GM21576 (cell line): ENCODE measurements at regions not wholly inside any gene's neighbourhood (a gene's known extent, or its start where the extent isn't known, plus 50 kb on each side); places are given as distances from the start of the nearest gene placed in this dataset.
A peak's percentile ranks its signal among the peaks of the same experiment; 100 is the strongest.

ENCODE experiments used
- ATAC-seq: cut with Tn5 transposase; IDR thresholded peaks from one replicate; pipeline ENCODE4 v1.9.1; 2021; ENCODE audit warnings: mild to moderate bottlenecking, moderate library complexity; ENCODE audit not compliant: unreplicated experiment

DNA sequence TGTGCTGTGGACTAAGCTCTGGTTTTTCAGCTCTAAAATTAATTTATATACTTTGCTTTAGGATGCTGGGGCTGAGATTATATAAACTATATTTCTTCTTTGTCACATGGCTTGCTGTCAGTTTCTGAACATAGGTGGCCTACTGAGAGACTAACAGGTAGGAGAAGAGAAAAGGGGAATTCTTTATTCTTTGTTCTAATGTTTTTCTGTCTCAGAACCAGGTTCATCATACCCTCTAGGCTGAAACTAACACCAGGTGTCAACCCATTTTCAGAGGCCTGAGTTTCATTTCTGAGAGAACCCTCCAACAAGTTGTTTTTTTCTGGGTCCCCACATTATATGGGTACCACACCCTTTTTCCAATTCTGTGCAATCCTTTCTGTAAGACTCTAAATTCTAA, 843.6 kb downstream of the TRIB2 start:
- ATAC-seq: peak; percentile 72

DNA sequence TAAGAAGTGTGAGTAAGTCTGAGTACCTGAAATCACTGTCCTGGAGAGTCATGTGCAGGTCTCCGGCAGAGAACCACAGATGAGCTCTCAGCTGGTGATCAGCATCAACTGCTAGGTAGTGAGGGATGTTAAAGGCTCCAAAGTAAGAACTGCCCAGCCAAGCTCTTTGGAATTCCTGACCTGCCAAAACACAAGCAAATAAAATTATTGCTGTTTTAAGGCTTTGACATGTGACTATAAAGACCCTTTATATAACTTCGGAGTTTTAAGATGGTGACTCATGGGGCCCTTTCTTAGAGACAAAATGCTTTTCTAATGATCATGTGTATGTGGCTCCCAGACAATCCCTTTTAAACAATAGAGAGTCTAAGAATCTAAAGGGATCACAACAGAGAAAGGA, 855.7 kb downstream of the TRIB2 start:
- ATAC-seq: no peak

DNA sequence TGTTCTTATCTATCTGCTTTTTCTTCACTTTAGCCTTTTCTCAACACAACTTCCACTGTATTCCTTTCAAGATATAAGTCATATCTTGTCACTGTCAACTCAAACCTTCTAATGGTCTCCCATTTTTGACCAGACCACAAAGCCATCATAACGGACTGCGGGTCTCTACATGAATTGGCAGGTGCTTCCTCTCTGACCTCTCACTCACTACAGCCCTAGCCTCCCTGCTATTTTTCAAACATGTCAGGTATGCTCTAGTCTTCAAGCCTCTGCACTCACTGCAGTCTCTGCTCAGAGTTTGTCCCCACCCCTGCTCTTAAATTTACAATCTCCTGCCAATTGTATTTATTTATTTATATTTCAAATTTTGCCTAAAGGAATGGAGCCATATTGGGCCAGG, 858.1 kb downstream of the TRIB2 start:
- no peak for ATAC-seq

DNA sequence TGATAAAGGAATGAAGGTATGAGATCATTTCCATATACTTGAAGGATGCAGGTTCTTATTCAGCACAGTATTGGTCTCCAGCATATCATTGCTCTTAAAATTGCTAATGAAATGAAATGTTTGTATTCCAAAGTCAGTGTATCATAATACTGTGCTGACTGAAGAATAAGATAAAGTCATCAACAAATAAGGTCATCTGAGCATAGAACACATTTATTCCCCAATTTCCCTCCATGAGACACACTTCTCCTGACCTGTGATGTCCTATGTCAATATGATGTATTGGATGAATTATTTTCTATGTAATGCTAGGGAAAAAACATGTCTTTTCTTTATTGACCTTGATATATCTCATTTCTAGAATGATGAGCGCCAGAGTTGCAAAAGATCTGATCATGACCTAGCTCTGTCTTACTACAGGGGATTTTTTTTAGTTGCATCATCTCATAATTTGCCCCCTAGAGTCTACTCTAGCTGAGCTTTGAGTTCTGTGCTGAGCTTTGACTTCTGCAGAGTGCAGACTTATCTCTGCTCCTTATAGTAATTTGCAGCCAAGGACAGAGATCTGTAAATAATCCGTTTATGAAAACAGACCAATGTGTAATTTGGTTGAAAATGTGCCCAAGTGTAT, 859.8 kb downstream of the TRIB2 start:
- no peak for ATAC-seq

DNA sequence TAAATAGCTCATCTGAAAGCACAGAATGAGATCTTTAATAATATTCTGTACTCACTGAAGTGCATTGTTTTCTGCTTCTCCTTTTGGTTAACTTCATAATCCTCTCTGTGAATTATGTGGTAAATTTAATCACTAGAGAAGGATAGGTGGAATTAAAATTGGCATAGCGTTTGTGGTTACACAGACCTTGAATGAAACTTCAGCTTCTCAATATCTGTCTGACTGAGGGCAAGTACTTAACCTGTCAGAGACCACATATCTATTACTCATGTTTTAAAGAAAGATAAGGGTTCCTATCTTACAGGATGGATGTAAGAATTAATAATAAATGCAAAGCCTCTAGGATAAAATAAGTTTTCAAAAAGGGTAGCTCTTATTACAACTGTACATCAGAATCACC, 861.8 kb downstream of the TRIB2 start:
- ATAC-seq: no peak

DNA sequence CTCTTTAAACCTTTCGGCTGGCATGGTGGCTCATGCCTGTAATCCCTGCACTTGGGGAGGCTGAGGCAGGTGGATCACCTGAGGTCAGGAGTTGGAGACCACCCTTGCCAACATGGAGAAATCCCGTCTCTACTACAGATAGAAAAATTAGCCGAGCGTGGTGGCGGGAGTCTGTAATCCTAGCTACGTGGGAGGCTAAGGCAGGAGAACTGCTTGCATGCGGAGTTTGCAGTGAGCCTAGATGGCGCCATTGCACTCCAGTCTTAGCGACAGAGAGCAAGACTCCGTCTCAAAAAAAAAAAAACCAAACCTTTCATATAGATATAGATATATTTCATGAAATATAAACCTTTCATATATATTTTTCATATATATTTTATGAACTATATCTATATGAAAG, 864.7 kb downstream of the TRIB2 start:
- no peak for ATAC-seq

DNA sequence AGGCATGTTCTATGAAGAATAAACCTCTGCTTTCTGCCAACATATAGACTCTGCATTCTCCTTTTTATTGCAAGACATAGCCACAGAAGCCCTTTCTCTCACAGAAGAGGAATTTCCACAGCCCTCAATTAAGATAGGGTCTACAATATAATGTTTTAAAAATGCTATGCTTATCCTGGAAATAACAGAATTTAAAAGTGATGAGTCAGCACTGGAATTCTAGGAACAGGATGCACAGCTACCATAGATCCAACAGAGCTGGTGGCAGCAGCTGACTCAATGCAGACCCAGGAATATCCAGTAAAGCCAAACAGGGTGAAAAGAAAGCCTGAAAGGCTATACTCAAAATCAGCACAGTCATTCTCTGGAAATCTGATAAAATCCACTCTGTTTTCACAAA, 866.9 kb downstream of the TRIB2 start:
- ATAC-seq: no peak

DNA sequence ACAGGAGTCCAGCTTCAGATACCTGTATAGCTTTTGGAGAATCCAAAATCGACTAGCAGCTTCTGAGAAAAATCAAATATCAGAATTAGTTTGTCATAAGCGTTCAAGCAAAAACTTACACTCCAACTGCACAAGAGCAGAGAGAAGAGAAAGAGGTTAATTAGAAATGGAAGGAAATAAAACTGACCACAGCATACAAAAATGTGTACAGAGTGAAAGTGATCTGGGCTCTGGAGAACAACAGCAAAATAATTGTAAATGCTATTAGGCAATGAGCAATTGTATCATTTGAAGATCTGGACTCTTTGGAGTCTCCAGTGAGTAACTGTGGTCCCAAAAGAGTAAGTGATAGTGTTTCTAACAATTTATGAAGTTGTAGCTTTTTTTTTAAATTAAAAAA, 867.3 kb downstream of the TRIB2 start:
- ATAC-seq: no peak

DNA sequence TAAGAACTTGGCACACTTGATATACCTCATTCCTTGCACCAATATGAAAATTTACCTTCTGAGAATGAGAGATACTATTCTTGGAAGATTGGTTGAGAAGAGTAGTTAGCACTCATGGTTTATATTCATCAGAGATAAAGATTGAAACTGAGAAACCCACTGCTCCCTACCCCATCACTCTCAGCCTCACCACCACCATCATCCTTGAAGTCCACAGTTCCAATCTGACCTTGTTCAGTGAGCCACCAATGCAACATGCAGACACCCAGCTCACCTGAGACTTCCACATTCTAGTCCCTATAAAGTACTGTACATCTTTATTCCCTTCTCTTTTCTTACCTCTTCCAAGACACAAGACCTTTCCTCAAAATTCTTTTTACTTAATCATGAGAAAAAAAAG, 869.0 kb downstream of the TRIB2 start:
- ATAC-seq: no peak

DNA sequence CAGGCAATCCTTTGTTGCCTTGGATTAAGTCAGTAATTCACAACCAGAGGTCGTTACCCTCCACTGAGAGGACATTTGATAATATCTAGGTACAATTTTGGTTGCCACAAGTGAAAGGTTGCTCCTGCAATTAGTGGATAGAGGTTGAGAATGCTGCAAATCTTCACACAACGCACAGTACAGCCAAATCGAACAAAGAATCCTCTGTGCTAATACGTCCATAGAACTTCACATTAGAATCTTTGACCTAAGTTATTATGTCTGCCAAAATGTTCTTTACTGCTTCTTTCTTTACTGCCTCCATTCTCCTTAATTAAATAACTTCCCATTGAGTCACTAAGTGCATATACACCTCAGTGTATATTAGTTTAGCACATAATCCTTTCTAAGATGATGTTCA, 879.5 kb downstream of the TRIB2 start:
- ATAC-seq: no peak

DNA sequence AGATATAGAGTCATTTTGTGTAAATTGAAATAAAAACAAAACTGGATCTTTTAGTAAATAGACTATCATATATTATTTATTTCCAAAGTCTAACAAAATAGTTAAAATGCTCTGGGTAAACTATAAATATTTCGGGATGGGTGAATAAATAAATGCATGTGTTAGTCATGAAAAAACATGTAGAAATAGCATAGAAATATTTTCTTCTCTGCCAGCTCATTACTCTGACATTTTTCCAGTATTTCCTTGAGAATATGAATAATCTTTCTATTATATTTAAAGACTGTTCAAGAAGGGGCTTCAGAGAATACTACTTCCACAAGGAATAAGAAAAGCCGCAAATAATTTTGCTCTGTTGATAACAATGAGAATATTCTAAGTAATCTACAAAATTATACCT, 880.4 kb downstream of the TRIB2 start:
- no peak for ATAC-seq

DNA sequence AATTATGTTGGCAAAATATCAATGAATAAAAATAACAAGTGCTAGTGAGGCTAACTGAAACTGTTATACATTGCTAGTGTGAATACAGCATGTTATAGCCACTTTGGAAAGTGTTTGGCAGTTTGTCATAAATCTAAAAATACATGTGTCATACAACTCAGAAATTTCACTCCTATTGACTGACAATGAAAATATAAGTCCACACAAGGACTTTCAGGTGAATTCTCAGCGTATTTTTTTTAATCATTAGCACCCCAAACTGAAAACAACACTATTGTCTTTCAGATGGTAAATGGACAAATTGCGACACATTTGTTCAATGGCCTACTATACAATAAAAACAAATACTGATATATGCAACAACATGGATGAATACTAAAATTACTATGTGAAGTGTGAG, 884.8 kb downstream of the TRIB2 start:
- no peak for ATAC-seq

DNA sequence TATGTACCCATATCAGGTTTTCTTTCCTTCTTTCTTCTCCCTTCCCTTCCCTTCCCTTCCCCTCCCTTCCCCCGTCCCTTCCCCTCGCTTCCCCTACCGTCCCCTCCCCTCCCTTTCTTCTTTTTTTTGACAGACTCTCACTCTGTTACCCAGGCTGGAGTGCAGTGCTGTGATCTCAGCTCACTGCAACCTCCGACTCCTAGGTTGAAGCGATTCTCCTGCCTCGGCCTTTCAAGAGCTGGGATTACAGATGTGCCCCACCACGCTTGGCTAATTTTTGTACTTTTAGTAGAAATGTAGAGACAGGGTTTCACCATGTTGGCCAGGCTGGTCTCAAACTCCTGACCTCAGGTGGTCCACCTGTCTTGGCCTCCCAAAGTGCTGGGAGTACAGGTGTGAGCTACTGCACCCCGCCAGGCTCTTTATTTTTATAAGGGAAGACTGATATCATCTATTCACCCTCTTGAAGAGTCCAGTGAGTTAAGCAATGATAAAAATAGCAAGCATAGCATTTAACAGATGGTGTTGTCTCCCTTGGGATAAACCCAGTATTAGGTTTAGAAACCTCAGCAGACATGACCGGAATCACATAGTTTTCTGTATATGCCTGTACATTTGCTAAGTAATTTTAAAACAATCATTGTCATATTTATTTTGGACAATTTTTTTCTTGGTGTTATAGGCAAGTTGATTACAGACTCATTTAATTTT, 888.4 kb downstream of the TRIB2 start:
- ATAC-seq: no peak

DNA sequence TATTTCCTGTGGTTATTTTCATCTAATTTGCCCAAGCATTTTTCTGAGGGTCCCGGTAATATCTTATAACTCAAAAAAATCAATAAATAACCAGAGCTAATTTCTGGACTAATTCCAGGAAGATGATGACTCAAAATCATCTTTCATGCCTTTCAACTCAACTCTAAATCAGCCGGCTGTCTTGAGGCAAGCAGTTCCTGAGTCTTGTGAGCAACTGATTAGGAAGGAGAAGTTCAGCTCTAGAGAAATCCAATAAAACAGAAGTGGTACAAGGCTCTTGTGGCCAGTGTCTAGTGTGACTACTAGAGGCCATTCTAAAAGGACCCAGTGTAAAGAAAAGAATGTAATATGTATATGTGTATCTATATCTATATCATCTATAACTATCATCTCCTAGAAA, 890.4 kb downstream of the TRIB2 start:
- ATAC-seq: no peak

DNA sequence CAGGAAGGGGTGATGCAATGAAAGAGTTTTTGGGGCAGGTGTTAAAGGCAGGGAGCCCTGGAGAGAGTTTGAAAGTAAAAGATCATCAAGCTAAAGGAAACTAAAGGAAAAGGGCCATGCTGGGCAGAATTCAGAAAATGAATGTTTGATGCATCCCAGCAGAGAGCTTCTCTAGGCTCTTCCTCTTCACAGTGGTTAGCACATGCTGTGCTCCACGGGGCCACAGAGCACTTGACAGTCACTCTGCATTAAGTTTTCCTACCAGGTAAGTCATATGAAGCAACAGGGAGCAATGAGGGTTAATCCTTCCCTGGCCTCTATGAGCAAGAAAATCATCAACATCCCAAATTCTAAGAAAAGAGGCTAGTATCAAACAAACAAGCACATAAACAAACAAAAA, 895.2 kb downstream of the TRIB2 start:
- ATAC-seq: no peak

DNA sequence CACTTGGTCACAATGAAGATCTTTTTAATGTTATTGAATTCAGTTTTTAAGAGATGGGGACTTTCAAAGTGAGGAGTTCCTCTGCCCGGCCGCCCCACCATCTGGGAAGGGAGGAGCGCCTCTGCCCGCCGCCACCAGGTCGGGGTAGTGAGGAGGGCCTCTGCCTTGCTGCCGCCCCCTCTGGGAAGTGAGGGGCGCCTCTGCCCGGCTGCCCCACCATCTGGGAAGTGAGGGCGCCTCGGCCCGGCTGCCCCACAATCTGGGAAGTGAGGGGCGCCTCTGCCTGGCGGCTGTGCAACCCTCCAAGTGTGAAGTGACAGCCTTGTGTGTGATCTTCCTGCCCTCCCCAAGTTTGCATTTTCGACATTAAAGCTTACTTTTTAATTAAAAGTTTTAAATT, 899.3 kb downstream of the TRIB2 start:
- no peak for ATAC-seq

DNA sequence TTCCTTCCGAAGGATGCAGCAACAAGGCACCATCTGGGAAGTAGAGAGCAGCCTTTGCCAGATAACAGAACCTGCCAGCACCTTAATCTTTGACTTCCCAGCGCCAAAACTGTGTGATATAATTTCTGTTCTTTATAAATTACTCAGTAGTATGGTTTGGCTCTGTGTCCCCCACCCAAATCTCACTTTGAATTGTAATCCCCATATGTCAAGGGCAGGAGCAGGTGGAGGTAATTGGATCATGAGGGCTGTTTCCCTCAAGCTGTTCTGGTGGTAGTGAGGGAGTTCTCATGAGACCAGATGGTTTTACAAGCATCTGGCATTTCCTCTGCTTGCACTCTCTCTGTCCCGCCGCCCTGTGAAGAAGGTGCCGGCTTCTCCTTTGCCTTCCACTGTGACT, 899.9 kb downstream of the TRIB2 start:
- ATAC-seq: no peak

DNA sequence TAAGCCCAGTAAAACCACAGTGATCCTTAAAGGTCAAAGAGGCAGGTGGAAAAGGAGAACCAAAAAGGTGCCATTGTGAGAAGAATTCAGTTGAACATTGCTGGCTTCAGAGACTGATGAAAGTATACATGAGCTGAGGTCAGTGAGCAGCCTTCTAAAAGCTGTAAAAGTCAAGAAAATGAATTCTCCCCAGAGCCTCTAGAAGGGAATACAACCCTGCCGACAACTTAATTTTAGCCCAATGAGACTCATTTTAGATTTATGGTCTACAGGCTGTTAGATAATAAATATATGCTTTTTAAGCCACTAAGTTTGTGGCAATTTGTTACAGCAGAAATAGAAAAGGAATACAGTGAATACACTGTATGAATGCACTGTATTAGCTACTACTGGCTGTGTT, 911.4 kb downstream of the TRIB2 start:
- ATAC-seq: no peak

DNA sequence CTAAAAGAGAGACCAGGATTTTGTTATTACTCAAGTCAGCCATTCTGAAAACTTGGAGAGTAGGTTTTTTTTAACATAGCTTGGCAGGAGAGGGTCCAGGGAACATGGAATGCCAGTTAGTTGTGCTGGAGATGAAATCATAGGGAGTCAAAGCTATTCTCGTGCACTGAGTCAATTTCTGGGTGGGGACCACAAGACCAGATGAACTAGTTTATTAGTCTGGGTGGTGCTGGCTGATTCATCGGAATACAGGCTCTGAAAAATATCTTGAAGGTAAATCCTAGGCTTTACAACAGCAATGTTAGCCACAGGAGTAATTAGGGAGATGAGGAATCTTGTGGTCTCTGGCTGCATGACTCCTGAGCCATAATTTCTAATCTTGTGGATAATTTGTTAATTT, 921.4 kb downstream of the TRIB2 start:
- ATAC-seq: no peak

DNA sequence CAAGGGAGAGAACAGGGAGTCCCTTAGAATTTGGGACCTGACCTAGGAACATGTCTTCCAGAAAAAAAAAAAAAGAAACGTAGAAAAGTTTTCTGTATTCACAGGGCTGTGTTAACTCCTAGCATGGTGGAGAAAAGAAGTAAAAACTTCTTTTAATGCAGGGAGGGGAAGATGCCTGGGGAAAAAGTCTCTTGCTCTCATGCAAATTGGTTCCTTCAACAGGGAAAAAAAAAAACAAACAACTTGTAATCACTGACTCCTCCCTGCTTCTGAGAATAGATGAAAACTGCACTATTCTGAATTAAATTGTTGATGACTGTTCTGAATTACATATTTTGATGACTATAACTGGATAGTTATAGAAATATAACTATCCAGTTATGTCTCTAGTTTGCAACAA, 933.2 kb downstream of the TRIB2 start:
- ATAC-seq: no peak

DNA sequence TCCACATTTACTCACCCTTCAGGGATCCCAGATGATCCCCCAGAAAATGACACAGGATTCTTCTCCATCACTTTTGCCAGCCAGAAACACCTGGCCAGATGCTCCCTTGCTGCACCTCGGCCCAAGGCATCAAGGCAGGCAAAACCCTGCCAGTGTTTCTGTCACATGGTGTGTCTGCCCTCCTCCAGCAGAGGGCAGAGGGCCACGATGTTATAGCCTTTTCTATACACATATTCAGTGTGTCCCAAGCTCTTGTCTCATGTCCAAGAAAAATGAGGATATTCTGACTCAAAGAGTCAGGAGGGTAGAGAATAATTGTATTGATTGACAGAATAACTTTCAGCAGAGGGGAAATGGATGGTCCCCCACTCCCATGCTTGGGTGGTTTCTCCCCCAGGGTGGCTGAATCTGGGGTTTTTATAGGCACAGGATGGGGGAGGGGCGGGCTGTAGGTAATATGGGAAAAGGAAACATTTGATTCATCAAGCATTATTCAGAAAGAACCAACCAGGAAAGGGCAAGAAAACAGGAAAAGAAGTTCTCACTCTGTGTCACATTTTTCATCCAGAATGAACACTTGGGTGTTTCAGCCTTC, 933.9 kb downstream of the TRIB2 start:
- no peak for ATAC-seq

DNA sequence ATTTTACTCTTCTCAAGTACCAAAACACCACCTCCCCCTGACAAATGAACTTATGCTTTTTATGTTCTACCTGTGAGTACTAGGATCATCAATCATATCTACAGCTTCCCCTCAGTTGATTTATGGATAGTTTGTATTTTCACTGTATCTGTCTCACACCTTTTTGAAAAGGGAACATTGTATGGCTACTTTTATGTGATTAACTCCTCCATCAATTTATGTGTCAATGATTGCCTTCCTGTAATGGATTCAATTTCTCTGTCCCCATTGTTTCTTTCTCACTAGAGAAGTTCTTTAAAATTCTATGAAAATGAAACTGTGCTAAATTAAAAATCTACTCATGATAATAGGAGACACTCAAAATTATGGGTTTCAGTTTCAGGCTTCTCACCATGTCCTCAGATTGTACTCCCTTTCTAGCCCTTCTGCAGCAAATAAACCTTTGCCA, 935.0 kb downstream of the TRIB2 start:
- no peak for ATAC-seq
